NOMO-1 treated with dmso at 0.1 percent for 144 hours (cell line): ENCODE measurements at regions not wholly inside any gene's neighbourhood (a gene's known extent, or its start where the extent isn't known, plus 50 kb on each side); places are given as distances from the start of the nearest gene placed in this dataset.

Experiments used
- DNase-seq: peaks from one replicate; lab custom pipeline; 2025; ENCODE audit not compliant: unreplicated experiment; lab: John Stamatoyannopoulos, UW

- DNase-seq, result no peak
Observed at GRCh38 chr4:31343061-31343460, 622.9 kb downstream of the PCDH7 start.

GRCh38 chr4:31349907-31350306, 629.7 kb downstream of the PCDH7 start:
- no peak for DNase-seq

- DNase-seq, result no peak
Observed at GRCh38 chr4:31351695-31352094, 631.5 kb downstream of the PCDH7 start.

- DNase-seq, result no peak
Observed at GRCh38 chr4:31356839-31357238, 636.7 kb downstream of the PCDH7 start.

GRCh38 chr4:31360786-31361185, 640.6 kb downstream of the PCDH7 start:
- no peak for DNase-seq

- DNase-seq, result no peak
Observed at GRCh38 chr4:31362756-31363155, 642.6 kb downstream of the PCDH7 start.

- no peak for DNase-seq
Observed at GRCh38 chr4:31365006-31365690, 645.0 kb downstream of the PCDH7 start.

GRCh38 chr4:31366041-31366440, 645.9 kb downstream of the PCDH7 start:
- DNase-seq, result no peak

GRCh38 chr4:31370866-31371465, 650.8 kb downstream of the PCDH7 start:
- DNase-seq, result no peak

- no peak for DNase-seq
Observed at GRCh38 chr4:31374256-31374960, 654.2 kb downstream of the PCDH7 start.

GRCh38 chr4:31375936-31376335, 655.8 kb downstream of the PCDH7 start:
- no peak for DNase-seq

GRCh38 chr4:31379364-31379763, 659.2 kb downstream of the PCDH7 start:
- no peak for DNase-seq

- no peak for DNase-seq
Observed at GRCh38 chr4:31383767-31384166, 663.6 kb downstream of the PCDH7 start.

- no peak for DNase-seq
Observed at GRCh38 chr4:31390849-31391248, 670.7 kb downstream of the PCDH7 start.

GRCh38 chr4:31391976-31392375, 671.8 kb downstream of the PCDH7 start:
- DNase-seq, result no peak

- no peak for DNase-seq
Observed at GRCh38 chr4:31392923-31393322, 672.8 kb downstream of the PCDH7 start.

GRCh38 chr4:31408121-31408520, 688.0 kb downstream of the PCDH7 start:
- DNase-seq, result no peak

GRCh38 chr4:31411565-31411964, 691.4 kb downstream of the PCDH7 start:
- no peak for DNase-seq

GRCh38 chr4:31415629-31416028, 695.5 kb downstream of the PCDH7 start:
- DNase-seq, result no peak

GRCh38 chr4:31416498-31416897, 696.3 kb downstream of the PCDH7 start:
- no peak for DNase-seq

GRCh38 chr4:31417040-31417439, 696.9 kb downstream of the PCDH7 start:
- no peak for DNase-seq

- no peak for DNase-seq
Observed at GRCh38 chr4:31422006-31422405, 701.8 kb downstream of the PCDH7 start.
